ENCODE measurements at regions not wholly inside any gene's neighbourhood (a gene's known extent, or its start where the extent isn't known, plus 50 kb on each side); places are given as distances from the start of the nearest gene placed in this dataset.

DNA sequence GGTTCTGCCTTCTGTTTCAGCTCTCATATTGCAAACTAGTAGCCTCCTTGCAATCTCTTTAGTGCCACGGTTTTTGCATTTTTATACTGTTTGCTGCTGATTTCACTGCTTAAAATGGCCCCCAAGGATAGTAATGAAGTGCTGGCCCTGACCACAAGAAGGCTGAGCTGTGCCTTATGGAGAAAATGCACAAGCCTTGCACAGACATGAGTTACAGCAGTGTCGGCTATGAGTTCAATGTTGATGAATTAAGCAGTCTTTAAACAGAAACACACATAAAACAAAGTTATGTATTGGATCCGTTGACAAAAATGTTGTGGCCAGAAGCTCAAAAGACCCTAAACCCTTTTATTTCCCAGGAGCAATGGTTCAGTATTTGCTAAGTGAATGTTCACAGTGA lies 210.6 kb upstream of the DYNLRB2 start:
- H3K9ac ChIP-seq (ENCODE audit: low read length) = no peak overlapping the region
- DNase-seq (no peak), ATAC-seq (ENCODE audit: low read depth) (no peak)
- Mint-ChIP-seq H3K4me1 (no peaks in the 10 kb centered on the region), H3K4me3 (no peak overlapping the region), H3K9me3 (ENCODE audit: insufficient read depth) (no peaks in the 10 kb centered on the region), H3K27ac (no peak overlapping the region), H3K27me3 (peaks cover 22% of the 10 kb centered on the region)
- ChIA-PET POLR2A (no interaction called here), CTCF (no interaction called here)
- H3K27ac ChIP-seq (ENCODE audit: low read length in 2 of 2) = no peak overlapping the region
- H3K79me2 ChIP-seq (ENCODE audit: control insufficient read depth, insufficient read depth, low read length) = no peaks in the 10 kb centered on the region
- H3K4me1 ChIP-seq (ENCODE audit: control insufficient read depth in 2 of 2, insufficient read depth in 2 of 2, low read length in 2 of 2) = no peaks in the 10 kb centered on the region
- H3K36me3 ChIP-seq (replicated peaks in 1 of 2; ENCODE audit: control extremely low read depth in 1 of 2, control insufficient read depth in 1 of 2, extremely low read depth in 1 of 2, insufficient read depth in 2 of 2, low read length in 1 of 2) = no peaks in the 10 kb centered on the region
- H3K4me2 ChIP-seq (replicated peaks; ENCODE audit: low read depth, low read length, poor library complexity, severe bottlenecking) = no peak overlapping the region
- H4K20me1 ChIP-seq (ENCODE audit: control insufficient read depth, insufficient read depth, low read length, poor library complexity, severe bottlenecking) = no peaks in the 10 kb centered on the region
- H3K27me3 ChIP-seq (replicated peaks in 1 of 4; ENCODE audit: control extremely low read depth in 1 of 4, control insufficient read depth in 3 of 4, insufficient read depth in 4 of 4, low read length in 3 of 4) = peaks cover 0 to 5% (median 0%) of the 10 kb centered on the region in 4 experiments
- TF ChIP-seq EZH2 (IDR thresholded peaks at IDR 0.05; ENCODE audit: borderline replicate concordance, insufficient read depth, low read depth, low read length, poor library complexity, severe bottlenecking) = no peak
- TF ChIP-seq, protein P1, sequence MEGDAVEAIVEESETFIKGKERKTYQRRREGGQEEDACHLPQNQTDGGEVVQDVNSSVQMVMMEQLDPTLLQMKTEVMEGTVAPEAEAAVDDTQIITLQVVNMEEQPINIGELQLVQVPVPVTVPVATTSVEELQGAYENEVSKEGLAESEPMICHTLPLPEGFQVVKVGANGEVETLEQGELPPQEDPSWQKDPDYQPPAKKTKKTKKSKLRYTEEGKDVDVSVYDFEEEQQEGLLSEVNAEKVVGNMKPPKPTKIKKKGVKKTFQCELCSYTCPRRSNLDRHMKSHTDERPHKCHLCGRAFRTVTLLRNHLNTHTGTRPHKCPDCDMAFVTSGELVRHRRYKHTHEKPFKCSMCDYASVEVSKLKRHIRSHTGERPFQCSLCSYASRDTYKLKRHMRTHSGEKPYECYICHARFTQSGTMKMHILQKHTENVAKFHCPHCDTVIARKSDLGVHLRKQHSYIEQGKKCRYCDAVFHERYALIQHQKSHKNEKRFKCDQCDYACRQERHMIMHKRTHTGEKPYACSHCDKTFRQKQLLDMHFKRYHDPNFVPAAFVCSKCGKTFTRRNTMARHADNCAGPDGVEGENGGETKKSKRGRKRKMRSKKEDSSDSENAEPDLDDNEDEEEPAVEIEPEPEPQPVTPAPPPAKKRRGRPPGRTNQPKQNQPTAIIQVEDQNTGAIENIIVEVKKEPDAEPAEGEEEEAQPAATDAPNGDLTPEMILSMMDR (IDR thresholded peaks at IDR 0.05) = no peak
- intact Hi-C loops (cut with micrococcal nuclease) = no loop called here
- H3K4me3 ChIP-seq (ENCODE audit: control extremely low read depth in 1 of 5, extremely low read depth in 1 of 5, insufficient read depth in 1 of 5, low read depth in 2 of 5, low read length in 4 of 5) = no peak overlapping the region
- 83% methylated on average over 1 of the region's 3 CpGs for WGBS (ENCODE audit: insufficient coverage)
- H3K9me3 ChIP-seq (ENCODE audit: control extremely low read depth in 1 of 3, control insufficient read depth in 2 of 3, insufficient read depth in 1 of 3, low read length in 2 of 3) = no peaks in the 10 kb centered on the region
- H2AFZ ChIP-seq (ENCODE audit: insufficient read depth, low read depth, low read length, poor library complexity, severe bottlenecking) = no peak overlapping the region

DNA sequence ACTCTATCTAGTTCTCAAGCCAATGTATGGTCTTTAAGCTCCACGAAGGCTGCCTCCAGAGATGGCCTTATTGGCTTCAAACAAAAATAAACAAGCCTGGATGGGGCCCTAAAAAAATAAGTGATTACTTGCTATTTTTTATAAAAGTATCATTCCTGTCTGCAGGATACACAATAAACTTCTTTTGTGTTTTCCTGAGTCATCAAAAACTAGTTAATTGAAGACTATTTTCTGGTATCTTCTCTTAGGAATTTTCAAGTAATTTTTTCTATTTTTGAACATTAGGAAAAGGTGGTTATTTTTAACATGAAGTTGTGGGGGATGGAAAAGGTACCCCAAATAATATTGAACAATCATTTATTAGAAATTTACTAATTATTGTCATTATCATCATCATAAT lies 213.1 kb upstream of the DYNLRB2 start:
- Mint-ChIP-seq H3K9me3 (ENCODE audit: insufficient read depth) (no peaks in the 10 kb centered on the region), H3K4me3 (no peak overlapping the region), H3K4me1 (no peaks in the 10 kb centered on the region), H3K27ac (no peak overlapping the region), H3K27me3 (peaks cover 19% of the 10 kb centered on the region)
- no CpG with 5 or more reads among the region's 1 CpG for WGBS (ENCODE audit: insufficient coverage)
- Histone ChIP-seq H4K20me1 (ENCODE audit: control insufficient read depth, insufficient read depth, low read length, poor library complexity, severe bottlenecking) (no peaks in the 10 kb centered on the region), H3K27me3 (replicated peaks in 1 of 4; ENCODE audit: control extremely low read depth in 1 of 4, control insufficient read depth in 3 of 4, insufficient read depth in 4 of 4, low read length in 3 of 4) (peaks cover 0 to 2% (median 0%) of the 10 kb centered on the region in 4 experiments), H3K9ac (ENCODE audit: low read length) (no peak overlapping the region), H3K79me2 (ENCODE audit: control insufficient read depth, insufficient read depth, low read length) (no peaks in the 10 kb centered on the region), H3K9me3 (ENCODE audit: control extremely low read depth in 1 of 3, control insufficient read depth in 2 of 3, insufficient read depth in 1 of 3, low read length in 2 of 3) (no peaks in the 10 kb centered on the region), H3K36me3 (replicated peaks in 1 of 2; ENCODE audit: control extremely low read depth in 1 of 2, control insufficient read depth in 1 of 2, extremely low read depth in 1 of 2, insufficient read depth in 2 of 2, low read length in 1 of 2) (no peaks in the 10 kb centered on the region), H3K27ac (ENCODE audit: low read length in 2 of 2) (no peak overlapping the region), H2AFZ (ENCODE audit: insufficient read depth, low read depth, low read length, poor library complexity, severe bottlenecking) (no peak overlapping the region), H3K4me1 (ENCODE audit: control insufficient read depth in 2 of 2, insufficient read depth in 2 of 2, low read length in 2 of 2) (no peaks in the 10 kb centered on the region), H3K4me3 (ENCODE audit: control extremely low read depth in 1 of 5, extremely low read depth in 1 of 5, insufficient read depth in 1 of 5, low read depth in 2 of 5, low read length in 4 of 5) (no peak overlapping the region), H3K4me2 (replicated peaks; ENCODE audit: low read depth, low read length, poor library complexity, severe bottlenecking) (no peak overlapping the region)
- ATAC-seq (ENCODE audit: low read depth) = no peak
- DNase-seq = no peak
- intact Hi-C loops (cut with micrococcal nuclease) = no loop called here
- ChIA-PET POLR2A (no interaction called here), CTCF (no interaction called here)
- TF ChIP-seq, protein P1 (IDR thresholded peaks at IDR 0.05) = no peak
- no peak for TF ChIP-seq EZH2 (IDR thresholded peaks at IDR 0.05; ENCODE audit: borderline replicate concordance, insufficient read depth, low read depth, low read length, poor library complexity, severe bottlenecking)
